Naive thymus-derived CD8-positive, alpha-beta T cell (primary cell): ENCODE measurements at regions not wholly inside any gene's neighbourhood (a gene's known extent, or its start where the extent isn't known, plus 50 kb on each side); places are given as distances from the start of the nearest gene placed in this dataset.

ENCODE experiments used
- ATAC-seq, 2 donors: fragments of 150-1000 bp; cut with Tn5 transposase in 1 of 2; sonication (Bioruptor Pico), chemical (Tn5 transposase) in 1 of 2; 1 replicate in 1 of 2; 2 replicates in 1 of 2; pipeline ENCODE4 v1.10.0; 2021; ENCODE audit warnings: mild to moderate bottlenecking in 2 of 2, moderate library complexity in 2 of 2
- POLR2A ChIA-PET: fragments of 350-600 bp; sonication (Branson Sonifier 250); formaldehyde crosslinking; loops from one replicate; lab custom pipeline; 2021; ENCODE audit warnings: antibody characterized with exemption; lab: Charles Lee
- DNase-seq, 10 donors: peaks; one replicate each; pipeline versions ENCODE4 v3.0.0 to v3.0.0-alpha.2; 2020 to 2022
- H3K27ac Mint-ChIP-seq, 10 donors: one replicate each; pipeline ENCODE4 v1.8.0; 2020 to 2022; ENCODE audit warnings: mild to moderate bottlenecking in 10 of 10, mixed read lengths in 10 of 10, moderate library complexity in 4 of 10, inconsistent platforms in 1 of 10
- H3K27me3 Mint-ChIP-seq, 5 donors: one replicate each; pipeline ENCODE4 v1.8.0; 2021 to 2022; ENCODE audit warnings: mixed read lengths in 5 of 5
- H3K36me3 Mint-ChIP-seq, 3 donors: one replicate each; pipeline ENCODE4 v1.8.0; 2020 to 2022; ENCODE audit warnings: mixed read lengths in 3 of 3, mild to moderate bottlenecking in 2 of 3, inconsistent platforms in 1 of 3
- H3K4me1 Mint-ChIP-seq, 4 donors: one replicate each; pipeline ENCODE4 v1.8.0; 2021 to 2022; ENCODE audit warnings: mixed read lengths in 4 of 4
- H3K4me3 Mint-ChIP-seq, 10 donors: one replicate each; pipeline ENCODE4 v1.8.0; 2020 to 2022; ENCODE audit warnings: mild to moderate bottlenecking in 10 of 10, mixed read lengths in 10 of 10, moderate library complexity in 6 of 10, inconsistent platforms in 1 of 10
- H3K9me3 Mint-ChIP-seq, 9 donors: one replicate each; pipeline ENCODE4 v1.8.0; 2020 to 2022; ENCODE audit warnings: mixed read lengths in 9 of 9, mild to moderate bottlenecking in 3 of 9, inconsistent platforms in 1 of 9, moderate library complexity in 1 of 9

DNA sequence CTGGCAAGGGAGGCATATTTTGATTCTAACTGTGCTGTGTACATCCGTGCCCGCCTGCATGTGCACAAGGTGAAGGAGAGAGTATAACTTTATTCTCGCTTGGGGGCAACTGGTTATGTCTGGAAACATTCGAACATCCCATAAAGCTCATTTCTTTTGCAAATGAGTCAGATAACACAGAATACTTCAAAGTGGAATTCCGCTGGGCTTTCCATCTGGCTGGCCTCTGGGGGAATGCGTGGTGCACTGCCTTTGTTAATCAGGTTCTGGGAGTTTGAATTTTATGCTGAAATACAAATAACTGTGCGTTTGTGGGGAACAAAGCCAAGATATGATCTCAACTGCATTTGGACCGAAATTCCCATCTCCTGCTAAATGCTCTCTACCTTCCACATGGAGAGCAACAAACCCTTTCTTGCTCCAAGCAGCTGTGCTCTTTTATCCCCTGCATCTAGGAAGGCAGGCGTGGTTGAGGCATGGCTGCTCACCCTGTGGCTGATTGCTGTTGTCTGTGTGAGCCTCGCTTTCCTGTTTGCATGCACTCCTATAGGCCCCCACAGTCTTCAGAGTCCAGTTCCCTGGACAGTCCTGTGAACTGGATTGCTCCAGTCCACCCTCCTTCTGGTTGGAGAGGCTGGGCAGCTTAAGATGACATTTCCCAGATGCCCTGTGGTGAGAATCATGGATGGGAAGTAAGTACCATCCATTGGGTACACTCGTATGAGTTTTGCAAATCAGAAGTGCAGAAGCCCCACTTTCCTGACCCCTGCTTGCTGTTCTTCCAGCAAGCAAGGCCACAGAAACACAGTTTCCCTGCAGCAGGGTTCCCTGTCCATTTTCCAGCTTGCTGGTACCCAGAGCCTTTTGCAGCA, 82.9 kb upstream of the ALDH1B1 start:
- Mint-ChIP-seq H3K4me3 (no peak overlapping the region), H3K27ac (peak overlapping the region in 1 of 10 donors; percentile 58), H3K36me3 (no peaks in the 10 kb centered on the region), H3K27me3 (peaks cover 6 to 58% (median 16%) of the 10 kb centered on the region in 5 donors), H3K4me1 (no peaks in the 10 kb centered on the region), H3K9me3 (no peaks in the 10 kb centered on the region)
- no peak for ATAC-seq
- DNase-seq: no peak
- POLR2A ChIA-PET: no interaction called here

- H3K27ac Mint-ChIP-seq: no peak overlapping the region
- DNase-seq: no peak
- no peak overlapping the region for H3K4me3 Mint-ChIP-seq
- no peaks in the 10 kb centered on the region for H3K9me3 Mint-ChIP-seq
- POLR2A ChIA-PET: no interaction called here
- H3K36me3 Mint-ChIP-seq: no peaks in the 10 kb centered on the region
- no peaks in the 10 kb centered on the region for H3K4me1 Mint-ChIP-seq
- H3K27me3 Mint-ChIP-seq: peaks cover 2 to 46% (median 9%) of the 10 kb centered on the region in 5 donors
- no peak for ATAC-seq
These were observed 84.4 kb upstream of the ALDH1B1 start for GRCh38 chr9:38308136-38308535.

DNA sequence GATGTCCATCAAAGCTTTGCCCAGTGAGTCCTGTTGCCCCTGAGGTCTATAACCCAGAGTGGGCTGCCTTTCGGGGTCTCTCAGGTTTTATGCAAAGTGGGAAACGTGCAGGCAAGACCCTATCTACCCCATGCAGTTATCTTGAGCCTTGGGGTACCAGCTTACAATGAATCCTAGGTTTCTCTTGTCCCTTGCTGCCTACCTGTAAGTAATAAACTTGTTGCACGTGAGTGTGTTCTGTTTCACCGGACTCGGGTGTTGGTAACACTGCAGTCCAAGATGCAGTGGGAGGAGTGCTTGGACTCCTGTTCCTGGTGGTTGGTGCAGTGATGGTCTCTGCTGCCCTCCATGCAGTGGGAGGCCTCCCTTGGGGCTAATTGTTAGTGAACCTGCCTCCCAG, 85.6 kb upstream of the ALDH1B1 start:
- no peaks in the 10 kb centered on the region for H3K36me3 Mint-ChIP-seq
- peak overlapping the region in 1 of 10 donors; percentile 42 for H3K27ac Mint-ChIP-seq
- DNase-seq: no peak
- H3K27me3 Mint-ChIP-seq: peaks cover 0 to 34% (median 6%) of the 10 kb centered on the region in 5 donors
- POLR2A ChIA-PET: no interaction called here
- no peaks in the 10 kb centered on the region for H3K4me1 Mint-ChIP-seq
- no peak for ATAC-seq
- no peak overlapping the region for H3K4me3 Mint-ChIP-seq
- H3K9me3 Mint-ChIP-seq: no peaks in the 10 kb centered on the region

- ATAC-seq (no peak), DNase-seq (no peak)
- Mint-ChIP-seq H3K4me3 (no peak overlapping the region), H3K27ac (no peak overlapping the region), H3K4me1 (no peaks in the 10 kb centered on the region), H3K27me3 (peaks cover 0 to 22% (median 4%) of the 10 kb centered on the region in 5 donors), H3K9me3 (no peaks in the 10 kb centered on the region), H3K36me3 (no peaks in the 10 kb centered on the region)
- POLR2A ChIA-PET: no interaction called here
These were observed 86.9 kb upstream of the ALDH1B1 start for GRCh38 chr9:38305582-38305981.

GRCh38 chr9:38301376-38302106, 91.0 kb upstream of the ALDH1B1 start:
- peaks cover 0 to 2% (median 0%) of the 10 kb centered on the region in 5 donors for H3K27me3 Mint-ChIP-seq
- no peak overlapping the region for H3K27ac Mint-ChIP-seq
- DNase-seq (no peak), ATAC-seq (no peak)
- H3K9me3 Mint-ChIP-seq: no peaks in the 10 kb centered on the region
- H3K4me1 Mint-ChIP-seq: no peaks in the 10 kb centered on the region
- POLR2A ChIA-PET: no interaction called here
- H3K36me3 Mint-ChIP-seq: no peaks in the 10 kb centered on the region
- H3K4me3 Mint-ChIP-seq: no peak overlapping the region

- Mint-ChIP-seq H3K4me3 (no peak overlapping the region), H3K36me3 (no peaks in the 10 kb centered on the region), H3K27ac (no peak overlapping the region), H3K9me3 (no peaks in the 10 kb centered on the region), H3K4me1 (no peaks in the 10 kb centered on the region), H3K27me3 (peaks cover 0 to 5% (median 2%) of the 10 kb centered on the region in 5 donors)
- ATAC-seq (no peak), DNase-seq (no peak)
- POLR2A ChIA-PET: no interaction called here
These were observed 92.6 kb upstream of the ALDH1B1 start for GRCh38 chr9:38299856-38300255.

DNA sequence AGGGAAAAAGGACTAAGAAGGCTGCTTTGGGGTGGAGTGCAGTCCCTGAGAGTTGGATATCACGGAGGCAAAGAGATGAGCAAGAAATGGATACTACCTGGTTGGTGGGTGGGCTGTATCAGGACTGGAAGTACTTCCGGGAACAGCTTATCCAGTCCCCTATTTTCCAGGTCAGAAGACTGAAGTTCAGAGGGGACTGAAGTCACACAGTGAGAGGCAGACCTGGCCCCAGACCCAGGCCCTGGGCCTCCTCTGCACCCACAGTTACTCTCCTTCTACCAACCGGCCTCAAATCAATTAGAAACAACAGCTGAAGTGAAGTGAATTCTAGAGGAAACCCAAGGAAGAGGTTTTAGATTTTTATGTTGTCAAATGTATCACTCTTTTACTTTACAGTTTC, 93.6 kb upstream of the ALDH1B1 start:
- DNase-seq: no peak
- Mint-ChIP-seq H3K27me3 (peaks cover 0 to 5% (median 2%) of the 10 kb centered on the region in 5 donors), H3K9me3 (no peaks in the 10 kb centered on the region), H3K36me3 (no peaks in the 10 kb centered on the region), H3K4me3 (no peak overlapping the region), H3K27ac (no peak overlapping the region), H3K4me1 (no peaks in the 10 kb centered on the region)
- ATAC-seq: no peak
- POLR2A ChIA-PET: no interaction called here

DNA sequence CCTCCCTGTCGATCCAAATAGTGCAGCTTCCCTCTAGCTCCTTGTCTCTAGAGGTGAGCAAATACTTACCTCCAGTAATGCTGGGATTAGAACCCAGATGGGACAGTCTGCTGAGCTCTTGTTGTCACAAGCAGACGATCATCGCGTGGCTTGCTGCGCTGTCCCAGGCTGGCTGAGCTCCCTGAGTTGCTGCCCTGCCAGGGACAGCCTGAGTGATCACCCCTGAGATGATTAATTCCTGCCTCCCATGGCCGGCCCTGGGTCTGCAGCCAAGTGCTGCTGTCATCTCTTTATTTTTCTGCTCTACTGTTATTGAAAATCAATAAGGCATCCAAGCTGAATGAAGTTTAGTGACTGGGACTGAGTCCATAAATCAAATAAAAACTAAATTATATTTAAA, 94.0 kb upstream of the ALDH1B1 start:
- DNase-seq: no peak
- H3K36me3 Mint-ChIP-seq: no peaks in the 10 kb centered on the region
- no peaks in the 10 kb centered on the region for H3K4me1 Mint-ChIP-seq

GRCh38 chr9:38296807-38297206, 95.7 kb upstream of the ALDH1B1 start:
- no peak for ATAC-seq
- DNase-seq: no peak
- no peak overlapping the region for H3K27ac Mint-ChIP-seq
- no peaks in the 10 kb centered on the region for H3K36me3 Mint-ChIP-seq
- no peak overlapping the region for H3K4me3 Mint-ChIP-seq
- H3K4me1 Mint-ChIP-seq: no peaks in the 10 kb centered on the region
- POLR2A ChIA-PET: no interaction called here
- H3K9me3 Mint-ChIP-seq: no peaks in the 10 kb centered on the region
- H3K27me3 Mint-ChIP-seq: peaks cover 0 to 5% (median 2%) of the 10 kb centered on the region in 5 donors

More for the DNA sequence above, 94.0 kb upstream of the ALDH1B1 start:
- Mint-ChIP-seq H3K4me3 (no peak overlapping the region), H3K27ac (no peak overlapping the region), H3K9me3 (no peaks in the 10 kb centered on the region), H3K27me3 (peaks cover 0 to 5% (median 2%) of the 10 kb centered on the region in 5 donors)
- ATAC-seq: no peak
- POLR2A ChIA-PET: no interaction called here

GRCh38 chr9:38295764-38296163, 96.7 kb upstream of the ALDH1B1 start:
- H3K4me3 Mint-ChIP-seq: no peak overlapping the region
- DNase-seq: no peak

DNA sequence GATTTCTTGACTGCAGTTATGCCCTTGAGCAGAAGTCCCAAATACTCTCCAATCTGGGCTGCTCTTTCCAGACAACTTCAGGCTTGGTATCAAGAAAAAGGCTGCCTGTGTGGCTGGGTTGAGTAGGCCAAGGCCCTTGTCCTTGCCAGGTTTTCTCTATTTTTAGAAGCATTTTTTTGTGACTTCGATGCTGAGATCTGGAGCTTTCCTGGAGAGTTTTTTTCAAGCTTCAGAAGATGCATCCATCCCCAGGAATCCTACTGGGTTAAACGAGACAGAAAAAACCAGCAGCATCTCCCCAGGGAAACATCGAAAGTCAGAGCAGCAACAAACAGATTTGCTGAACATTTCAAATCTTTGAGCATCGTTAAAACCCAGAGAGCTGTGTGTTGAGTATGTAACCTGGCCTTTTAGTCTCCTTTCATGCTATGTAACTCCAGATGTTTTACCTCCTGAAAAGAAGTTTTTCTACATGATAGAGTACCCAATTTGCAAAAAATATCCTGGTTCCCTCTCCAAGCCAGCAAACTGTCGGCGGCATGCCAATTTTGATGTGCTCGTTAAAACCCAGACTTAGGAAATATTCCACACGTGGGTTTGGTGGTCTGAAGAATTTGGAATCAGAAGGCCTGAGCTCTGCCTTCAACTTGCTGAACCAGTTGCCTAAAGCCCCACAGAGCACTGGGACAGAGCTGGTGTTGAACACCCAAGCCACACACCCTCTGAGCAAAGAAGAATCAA, 98.1 kb upstream of the ALDH1B1 start:
- Mint-ChIP-seq H3K27ac (no peak overlapping the region), H3K9me3 (no peaks in the 10 kb centered on the region), H3K27me3 (peaks cover 0 to 5% (median 2%) of the 10 kb centered on the region in 5 donors), H3K4me1 (no peaks in the 10 kb centered on the region), H3K36me3 (no peaks in the 10 kb centered on the region), H3K4me3 (no peak overlapping the region)
- POLR2A ChIA-PET: no interaction called here
- DNase-seq: no peak
- no peak for ATAC-seq

More at GRCh38 chr9:38295764-38296163, 96.7 kb upstream of the ALDH1B1 start:
- no peaks in the 10 kb centered on the region for H3K9me3 Mint-ChIP-seq
- POLR2A ChIA-PET: no interaction called here
- H3K27ac Mint-ChIP-seq: no peak overlapping the region
- no peak for ATAC-seq
- no peaks in the 10 kb centered on the region for H3K4me1 Mint-ChIP-seq
- peaks cover 0 to 5% (median 2%) of the 10 kb centered on the region in 5 donors for H3K27me3 Mint-ChIP-seq
- no peaks in the 10 kb centered on the region for H3K36me3 Mint-ChIP-seq

GRCh38 chr9:38293022-38293421, 99.5 kb upstream of the ALDH1B1 start:
- no peak for DNase-seq
- Mint-ChIP-seq H3K36me3 (no peaks in the 10 kb centered on the region), H3K27me3 (peaks cover 0 to 5% (median 2%) of the 10 kb centered on the region in 5 donors), H3K4me3 (no peak overlapping the region), H3K4me1 (no peaks in the 10 kb centered on the region), H3K27ac (no peak overlapping the region), H3K9me3 (no peaks in the 10 kb centered on the region)
- POLR2A ChIA-PET: no interaction called here
- no peak for ATAC-seq

GRCh38 chr9:38292480-38292879, 100.0 kb upstream of the ALDH1B1 start:
- no peaks in the 10 kb centered on the region for H3K4me1 Mint-ChIP-seq
- H3K4me3 Mint-ChIP-seq: no peak overlapping the region
- DNase-seq: no peak
- peaks cover 0 to 5% (median 2%) of the 10 kb centered on the region in 5 donors for H3K27me3 Mint-ChIP-seq
- H3K36me3 Mint-ChIP-seq: no peaks in the 10 kb centered on the region
- ATAC-seq: no peak
- POLR2A ChIA-PET: no interaction called here
- no peak overlapping the region for H3K27ac Mint-ChIP-seq
- no peaks in the 10 kb centered on the region for H3K9me3 Mint-ChIP-seq
